A673 (cell line): ENCODE measurements at regions not wholly inside any gene's neighbourhood (a gene's known extent, or its start where the extent isn't known, plus 50 kb on each side); places are given as distances from the start of the nearest gene placed in this dataset.

Experiments
- BruUV-seq: library from RNA; stranded (reverse); fragments of 400-500 nt; replicated peaks from 2 replicates; lab custom pipeline; 2021; lab: Mats Ljungman, UMichigan
- CTCF ChIA-PET: fragments of 300-600 bp; sonication (Branson Sonifier 250); formaldehyde crosslinking; loops from one replicate; lab custom pipeline; 2022; ENCODE audit warnings: antibody characterized with exemption; lab: Charles Lee
- POLR2A ChIA-PET: fragments of 300-600 bp; sonication (Branson Sonifier 250); formaldehyde crosslinking; loops from one replicate; lab custom pipeline; 2022; ENCODE audit warnings: antibody characterized with exemption; ENCODE audit not compliant: low non-redundant PET; lab: Charles Lee
- DNase-seq: peaks from one replicate; pipeline ENCODE4 v3.0.0-alpha.2; 2015; ENCODE audit warnings: low spot score
- H3K27ac ChIP-seq: fragments of 200-600 bp; sonication (generic); 2 replicates; pipeline ENCODE4 v1.5.1; 2016; ENCODE audit warnings: mixed run types, low read depth, mild to moderate bottlenecking, mixed read lengths, antibody characterized with exemption, low read length; ENCODE audit not compliant: poor library complexity, severe bottlenecking
- H3K27me3 ChIP-seq: fragments of 200-600 bp; sonication (generic); replicated peaks from 2 replicates; pipeline ENCODE4 v1.6.1; 2017; ENCODE audit warnings: mixed run types, low read depth, mild to moderate bottlenecking, mixed read lengths, antibody characterized with exemption, low read length; ENCODE audit not compliant: insufficient read depth, poor library complexity
- H3K36me3 ChIP-seq: fragments of 200-600 bp; sonication (generic); 2 replicates; pipeline ENCODE4 v1.6.1; 2016; ENCODE audit warnings: mixed run types, mild to moderate bottlenecking, mixed read lengths, antibody characterized with exemption, low read length; ENCODE audit not compliant: insufficient read depth, poor library complexity, severe bottlenecking
- H3K4me1 ChIP-seq: fragments of 200-600 bp; sonication (generic); 2 replicates; pipeline ENCODE4 v1.6.1; 2017; ENCODE audit warnings: mixed run types, mild to moderate bottlenecking, mixed read lengths, antibody characterized with exemption, low read length; ENCODE audit not compliant: insufficient read depth, poor library complexity, severe bottlenecking
- H3K4me3 ChIP-seq: fragments of 200-600 bp; sonication (generic); 2 replicates; pipeline ENCODE4 v1.5.1; 2016; ENCODE audit warnings: low read depth, mixed run types, mild to moderate bottlenecking, mixed read lengths, low read length; ENCODE audit not compliant: poor library complexity, severe bottlenecking
- H3K9me3 ChIP-seq: fragments of 200-600 bp; sonication (generic); 2 replicates; pipeline ENCODE4 v1.6.1; 2016; ENCODE audit warnings: mixed run types, low read depth, mild to moderate bottlenecking, mixed read lengths, antibody characterized with exemption, low read length; ENCODE audit not compliant: poor library complexity, severe bottlenecking
- EZH2 ChIP-seq: fragments of 200-600 bp; sonication (generic); IDR thresholded peaks from 2 replicates; pipeline ENCODE4 v1.6.1; 2017; ENCODE audit warnings: borderline replicate concordance, low read depth, mild to moderate bottlenecking, mixed read lengths, antibody characterized with exemption, low read length; ENCODE audit not compliant: poor library complexity, severe bottlenecking
- intact Hi-C: fragments of 100-400 bp; cut with micrococcal nuclease; formaldehyde crosslinking; loops from one replicate; pipeline ENCODE4 v1.10.0; 2022; ENCODE audit not compliant: unreplicated experiment
- TF ChIP-seq, protein P1 (sequence below): fragments of 300-800, 200-600 bp; sonication (generic); conservative IDR thresholded peaks from 2 replicates; pipeline ENCODE4 v1.5.1; 2017; ENCODE audit warnings: low read depth, mild to moderate bottlenecking, antibody characterized with exemption, low read length, moderate library complexity, mixed read lengths

DNA sequence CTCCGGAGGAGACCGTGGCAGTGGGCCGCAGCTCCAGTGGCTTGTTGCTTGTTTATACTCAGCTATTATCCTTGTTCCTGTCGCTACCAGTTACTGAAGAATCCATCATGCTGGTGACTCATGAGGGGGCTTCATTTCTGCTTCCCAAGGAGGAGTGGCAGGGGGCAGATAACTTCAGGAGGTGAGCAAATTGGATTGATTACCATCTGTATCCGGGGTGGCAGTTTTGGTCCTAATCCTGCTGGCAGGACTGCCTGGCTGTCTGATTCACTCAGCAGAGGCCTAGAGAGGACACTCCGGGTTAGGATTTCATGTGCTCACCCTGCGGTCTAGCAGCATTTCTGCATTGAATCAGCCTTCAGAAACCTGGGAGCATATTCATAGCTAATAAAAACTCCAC is 230.0 kb downstream of the ACTR3 start:
- H3K9me3 ChIP-seq, result no peaks in the 10 kb centered on the region
- no peaks in the 10 kb centered on the region for H3K36me3 ChIP-seq
- H3K27me3 ChIP-seq, result no peaks in the 10 kb centered on the region
- no peak overlapping the region for H3K27ac ChIP-seq
- TF ChIP-seq EZH2, result no peak
- TF ChIP-seq, protein P1, sequence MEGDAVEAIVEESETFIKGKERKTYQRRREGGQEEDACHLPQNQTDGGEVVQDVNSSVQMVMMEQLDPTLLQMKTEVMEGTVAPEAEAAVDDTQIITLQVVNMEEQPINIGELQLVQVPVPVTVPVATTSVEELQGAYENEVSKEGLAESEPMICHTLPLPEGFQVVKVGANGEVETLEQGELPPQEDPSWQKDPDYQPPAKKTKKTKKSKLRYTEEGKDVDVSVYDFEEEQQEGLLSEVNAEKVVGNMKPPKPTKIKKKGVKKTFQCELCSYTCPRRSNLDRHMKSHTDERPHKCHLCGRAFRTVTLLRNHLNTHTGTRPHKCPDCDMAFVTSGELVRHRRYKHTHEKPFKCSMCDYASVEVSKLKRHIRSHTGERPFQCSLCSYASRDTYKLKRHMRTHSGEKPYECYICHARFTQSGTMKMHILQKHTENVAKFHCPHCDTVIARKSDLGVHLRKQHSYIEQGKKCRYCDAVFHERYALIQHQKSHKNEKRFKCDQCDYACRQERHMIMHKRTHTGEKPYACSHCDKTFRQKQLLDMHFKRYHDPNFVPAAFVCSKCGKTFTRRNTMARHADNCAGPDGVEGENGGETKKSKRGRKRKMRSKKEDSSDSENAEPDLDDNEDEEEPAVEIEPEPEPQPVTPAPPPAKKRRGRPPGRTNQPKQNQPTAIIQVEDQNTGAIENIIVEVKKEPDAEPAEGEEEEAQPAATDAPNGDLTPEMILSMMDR, result no peak
- POLR2A ChIA-PET, result no interaction called here
- no TSS peak for BruUV-seq
- H3K4me1 ChIP-seq, result no peaks in the 10 kb centered on the region
- intact Hi-C loops, result no loop called here
- CTCF ChIA-PET, result no interaction called here
- DNase-seq, result no peak
- no peak overlapping the region for H3K4me3 ChIP-seq

DNA sequence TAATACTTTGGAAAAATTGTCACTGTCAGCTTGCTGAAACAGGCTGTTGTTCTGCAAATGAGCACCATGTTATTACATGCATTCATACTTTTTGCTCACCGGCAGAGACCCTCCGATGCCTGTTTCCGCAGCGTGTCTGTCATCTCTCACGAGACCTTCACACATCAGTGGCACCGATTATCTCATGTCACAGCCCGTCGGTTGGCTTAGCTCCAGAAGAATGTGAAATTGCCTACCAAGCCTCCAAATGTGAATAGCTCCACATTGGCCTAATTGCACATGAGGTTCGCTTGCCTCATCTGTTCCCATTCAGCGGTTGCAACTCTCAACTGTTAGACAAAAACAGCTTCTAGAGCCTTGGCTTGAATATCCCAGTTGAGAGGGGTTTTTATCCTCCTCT is 233.0 kb downstream of the ACTR3 start:
- Histone ChIP-seq H3K9me3 (no peaks in the 10 kb centered on the region), H3K36me3 (no peaks in the 10 kb centered on the region), H3K4me3 (no peak overlapping the region), H3K27ac (no peak overlapping the region), H3K4me1 (no peaks in the 10 kb centered on the region), H3K27me3 (no peaks in the 10 kb centered on the region)
- BruUV-seq, result no TSS peak
- CTCF ChIA-PET, result no interaction called here
- no peak for TF ChIP-seq EZH2
- TF ChIP-seq, protein P1, result no peak
- POLR2A ChIA-PET, result no interaction called here
- intact Hi-C loops, result no loop called here
- DNase-seq, result no peak

DNA sequence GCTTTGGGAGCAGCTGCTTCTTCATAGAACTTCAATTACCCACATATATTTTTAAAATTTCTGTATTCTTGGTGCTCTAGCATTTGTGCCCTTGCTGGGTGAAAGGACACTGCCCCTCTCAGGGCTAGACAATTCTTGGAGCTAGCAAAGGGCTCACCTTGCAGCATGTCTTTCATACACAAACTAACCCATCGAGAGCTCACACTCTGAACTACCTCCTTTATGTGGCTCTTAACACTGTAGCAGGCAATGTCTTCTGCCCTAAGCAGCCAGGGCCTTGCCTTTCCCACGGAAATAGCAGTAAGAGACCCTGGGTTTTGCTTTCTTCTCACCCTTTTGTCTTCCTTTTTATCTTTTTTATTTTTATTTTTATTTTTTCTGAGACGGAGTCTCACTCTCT is 234.0 kb downstream of the ACTR3 start:
- Histone ChIP-seq H3K27ac (no peak overlapping the region), H3K27me3 (no peaks in the 10 kb centered on the region), H3K4me1 (no peaks in the 10 kb centered on the region), H3K4me3 (no peak overlapping the region), H3K9me3 (no peaks in the 10 kb centered on the region), H3K36me3 (no peaks in the 10 kb centered on the region)
- BruUV-seq, result no TSS peak
- TF ChIP-seq EZH2, result no peak
- TF ChIP-seq, protein P1, result no peak
- intact Hi-C loops, result no loop called here
- no peak for DNase-seq
- ChIA-PET CTCF (no interaction called here), POLR2A (no interaction called here)
